Adrenal gland (tissue), 9 donors: ENCODE measurements at regions not wholly inside any gene's neighbourhood (a gene's known extent, or its start where the extent isn't known, plus 50 kb on each side); places are given as distances from the start of the nearest gene placed in this dataset.
A peak's percentile ranks its signal among the peaks of the same experiment; 100 is the strongest.
"Not testable (repeated sequence)": the region's sequence is repeated elsewhere in the genome, so short reads cannot be mapped to it uniquely, and the experiment has no call there.

Experiments used
- DNase-seq, 7 donors: peaks; one replicate each; pipeline ENCODE4 v3.0.0-alpha.2; 2019 to 2020
- H3K27ac ChIP-seq, 5 donors: fragments of 200-600 bp; sonication (generic) in 4 of 5; 1 replicate in 3 of 5; 2 replicates in 2 of 5; pipeline versions ENCODE4 v1.5.1 to v1.8.0; 2016 to 2020; ENCODE audit warnings: mild to moderate bottlenecking in 1 of 5
- H3K27me3 ChIP-seq: fragments of 200-600 bp; 2 replicates; pipeline ENCODE4 v1.8.0; 2021
- H3K36me3 ChIP-seq, 2 donors: fragments of 200-600 bp; replicated peaks in 1 of 2; 1 replicate in 1 of 2; 2 replicates in 1 of 2; pipeline versions ENCODE4 v1.5.1 to v1.8.0; 2018 to 2022
- H3K4me1 ChIP-seq, 2 donors: fragments of 200-600 bp; replicated peaks in 1 of 2; 1 replicate in 1 of 2; 2 replicates in 1 of 2; pipeline versions ENCODE4 v1.5.1 to v1.8.0; 2018 to 2021
- H3K4me3 ChIP-seq, 4 donors: fragments of 200-600 bp; sonication (generic) in 3 of 4; one replicate each; pipeline ENCODE4 v1.5.1; 2016 to 2018
- H3K9me3 ChIP-seq, 3 donors: fragments of 200-600 bp; sonication (generic) in 1 of 3; replicated peaks in 1 of 3; 1 replicate in 2 of 3; 2 replicates in 1 of 3; pipeline versions ENCODE4 v1.5.1 to v1.8.0; 2016 to 2021
- POLR2A ChIP-seq, 2 donors: fragments of 450-650 bp; IDR thresholded peaks; one replicate each; pipeline ENCODE4 v1.6.1; 2017; ENCODE audit warnings: antibody characterized with exemption in 2 of 2, mild to moderate bottlenecking in 2 of 2, moderate library complexity in 1 of 2
- WGBS, 4 donors: extraction: QIAGEN DNeasy Blood & Tissue Kit in 2 of 4; methylation state at CpG; one replicate each; pipeline versions ENCODE4 v1.1.5 to v1.1.7; 2013 to 2017; 5-methylcytosine and 5-hydroxymethylcytosine counted together
- intact Hi-C, 2 donors: fragments of 100-400 bp; cut with DNase I; formaldehyde crosslinking; loops; one replicate each; pipeline versions ENCODE4 v1.14.1 to v1.15.0; 2022 to 2023
- TF ChIP-seq, protein P1 (sequence below), 6 experiments: fragments of 450-650 bp in 4 of 6; fragments of 200-600 bp in 2 of 6; sonication (generic) in 1 of 6; IDR thresholded peaks; 1 replicate in 5 of 6; 2 replicates in 1 of 6; pipeline versions ENCODE4 v1.5.1 to v1.8.0; 2016 to 2021; ENCODE audit warnings: antibody characterized with exemption in 6 of 6, mild to moderate bottlenecking in 2 of 6, moderate library complexity in 1 of 6
- donor health status: healthy with polysubstance abuse.
- donor health status: Bipolar disorder and iron deficiency.
- donor health status: DM: yes; HTN: yes; CAD: no.
- donor health status: DM: no; HTN: no; CAD: no.
- donor health status: DM: no; HTN: no; CAD: no.

- Histone ChIP-seq H3K9me3 (peaks cover 0 to 14% (median 0%) of the 10 kb centered on the region in 3 donors), H3K4me1 (no peaks in the 10 kb centered on the region), H3K27ac (no peak overlapping the region), H3K36me3 (no peaks in the 10 kb centered on the region), H3K27me3 (no peaks in the 10 kb centered on the region), H3K4me3 (no peak overlapping the region)
- peak in 1 of 7 donors; percentile 36 for DNase-seq
- WGBS, 4 donors, result 88 to 95% (median 91%) methylated on average over 102 of the region's 102 CpGs
- intact Hi-C loops, result no loop called here
- TF ChIP-seq, protein P1, sequence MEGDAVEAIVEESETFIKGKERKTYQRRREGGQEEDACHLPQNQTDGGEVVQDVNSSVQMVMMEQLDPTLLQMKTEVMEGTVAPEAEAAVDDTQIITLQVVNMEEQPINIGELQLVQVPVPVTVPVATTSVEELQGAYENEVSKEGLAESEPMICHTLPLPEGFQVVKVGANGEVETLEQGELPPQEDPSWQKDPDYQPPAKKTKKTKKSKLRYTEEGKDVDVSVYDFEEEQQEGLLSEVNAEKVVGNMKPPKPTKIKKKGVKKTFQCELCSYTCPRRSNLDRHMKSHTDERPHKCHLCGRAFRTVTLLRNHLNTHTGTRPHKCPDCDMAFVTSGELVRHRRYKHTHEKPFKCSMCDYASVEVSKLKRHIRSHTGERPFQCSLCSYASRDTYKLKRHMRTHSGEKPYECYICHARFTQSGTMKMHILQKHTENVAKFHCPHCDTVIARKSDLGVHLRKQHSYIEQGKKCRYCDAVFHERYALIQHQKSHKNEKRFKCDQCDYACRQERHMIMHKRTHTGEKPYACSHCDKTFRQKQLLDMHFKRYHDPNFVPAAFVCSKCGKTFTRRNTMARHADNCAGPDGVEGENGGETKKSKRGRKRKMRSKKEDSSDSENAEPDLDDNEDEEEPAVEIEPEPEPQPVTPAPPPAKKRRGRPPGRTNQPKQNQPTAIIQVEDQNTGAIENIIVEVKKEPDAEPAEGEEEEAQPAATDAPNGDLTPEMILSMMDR (IDR thresholded peaks at IDR 0.05), result no peak
- no peak for TF ChIP-seq POLR2A (IDR thresholded peaks at IDR 0.05)
Observed at GRCh38 chr22:11628651-11629511, 3899.1 kb upstream of the OR11H1 start.

DNA sequence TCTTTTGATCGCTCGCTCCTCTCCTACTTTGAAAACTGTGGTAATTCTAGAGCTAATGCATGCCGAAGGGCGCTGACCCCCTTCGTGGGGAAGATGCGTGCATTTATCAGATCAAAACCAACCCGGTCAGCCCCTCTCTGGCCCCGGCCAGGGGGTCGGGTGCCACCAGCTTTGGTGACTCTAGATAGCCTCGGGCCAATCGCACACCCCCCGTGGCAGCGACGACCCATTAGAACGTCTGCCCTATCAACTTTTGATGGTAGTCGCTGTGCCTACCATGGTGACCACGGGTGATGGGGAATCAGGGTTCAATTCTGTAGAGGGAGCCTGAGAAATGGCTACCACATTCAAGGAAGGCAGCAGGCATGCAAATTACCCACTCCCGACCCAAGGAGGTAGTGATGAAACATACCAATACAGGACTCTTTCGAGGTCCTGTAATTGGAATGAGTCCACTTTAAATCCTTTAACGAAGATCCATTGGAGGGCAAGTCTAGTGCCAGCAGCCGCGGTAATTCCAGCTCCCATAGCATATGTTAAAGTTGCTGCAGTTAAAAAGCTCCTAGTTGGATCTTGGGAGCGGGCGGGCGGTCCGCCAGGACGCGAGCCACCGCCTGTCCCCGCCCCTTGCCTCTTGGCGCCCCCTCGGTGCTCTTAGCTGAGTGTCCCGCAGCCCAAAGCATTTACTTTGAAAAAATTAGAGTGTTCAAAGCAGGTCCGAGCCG lies 3898.2 kb upstream of the OR11H1 start:
- WGBS, 4 donors, result 85 to 91% (median 88%) methylated on average over 35 of the region's 35 CpGs
- Histone ChIP-seq H3K9me3 (peaks cover 0 to 14% (median 0%) of the 10 kb centered on the region in 3 donors), H3K27ac (no peak overlapping the region), H3K36me3 (no peaks in the 10 kb centered on the region), H3K4me3 (no peak overlapping the region), H3K27me3 (no peaks in the 10 kb centered on the region), H3K4me1 (no peaks in the 10 kb centered on the region)
- no peak for TF ChIP-seq POLR2A (IDR thresholded peaks at IDR 0.05)
- TF ChIP-seq, protein P1 (IDR thresholded peaks at IDR 0.05), result no peak
- intact Hi-C loops, result no loop called here
- DNase-seq, result peak in 1 of 7 donors; percentile 48

- WGBS, 4 donors, result 88 to 93% (median 91%) methylated on average over 34 of the region's 34 CpGs
- H3K4me3 ChIP-seq, H3K36me3 ChIP-seq, H3K27ac ChIP-seq, intact Hi-C loops, H3K27me3 ChIP-seq, H3K4me1 ChIP-seq: not testable (repeated sequence)
- peak in 1 of 7 donors; percentile 46 for DNase-seq
- H3K9me3 ChIP-seq, result peaks cover 0 to 14% (median 0%) of the 10 kb centered on the region in 3 donors
Observed at GRCh38 chr22:11630386-11631084, 3897.5 kb upstream of the OR11H1 start.
